Activated CD4-positive, alpha-beta T cell treated with anti-CD3 and anti-CD28 coated beads, Interleukin-2, amount 50 U/mL, for 24 hours (primary cell): ENCODE measurements at regions not wholly inside any gene's neighbourhood (a gene's known extent, or its start where the extent isn't known, plus 50 kb on each side); places are given as distances from the start of the nearest gene placed in this dataset.

Experiments
- DNase-seq, 2 donors: peaks; one replicate each; pipeline ENCODE4 v3.0.0-alpha.2; 2020; ENCODE audit warnings: low read depth in 1 of 2, low spot score in 1 of 2

GRCh38 chr9:14467675-14468374 is 153.9 kb upstream of the NFIB start:
- DNase-seq, result no peak

GRCh38 chr9:14466828-14467227 is 152.9 kb upstream of the NFIB start:
- no peak for DNase-seq

GRCh38 chr9:14466429-14466818 is 152.5 kb upstream of the NFIB start:
- no peak for DNase-seq

- no peak for DNase-seq
Measured at GRCh38 chr9:14462950-14463349, 149.0 kb upstream of the NFIB start.

GRCh38 chr9:14455243-14455642 is 141.3 kb upstream of the NFIB start:
- DNase-seq, result no peak

GRCh38 chr9:14453286-14453685 is 139.3 kb upstream of the NFIB start:
- no peak for DNase-seq

DNA sequence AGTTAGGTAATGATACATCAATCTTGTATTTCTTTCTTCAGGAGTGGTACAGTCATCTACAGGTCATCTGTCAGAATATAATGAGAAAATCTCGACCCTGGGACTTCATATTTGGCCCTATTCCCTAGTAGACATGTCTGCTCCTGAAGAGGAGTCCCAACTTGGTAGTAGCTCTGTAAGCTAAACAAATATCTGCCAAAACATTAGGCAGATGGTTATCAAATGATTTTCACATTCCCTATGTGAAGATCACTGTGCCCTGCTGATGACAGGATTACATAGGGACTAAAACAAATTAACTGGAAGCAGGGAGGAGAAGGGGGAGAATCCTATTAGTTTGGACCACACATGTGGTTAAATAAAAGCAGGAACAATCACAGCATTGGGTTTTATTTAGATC is 138.6 kb upstream of the NFIB start:
- no peak for DNase-seq

GRCh38 chr9:14451949-14452348 is 138.0 kb upstream of the NFIB start:
- DNase-seq, result no peak

DNA sequence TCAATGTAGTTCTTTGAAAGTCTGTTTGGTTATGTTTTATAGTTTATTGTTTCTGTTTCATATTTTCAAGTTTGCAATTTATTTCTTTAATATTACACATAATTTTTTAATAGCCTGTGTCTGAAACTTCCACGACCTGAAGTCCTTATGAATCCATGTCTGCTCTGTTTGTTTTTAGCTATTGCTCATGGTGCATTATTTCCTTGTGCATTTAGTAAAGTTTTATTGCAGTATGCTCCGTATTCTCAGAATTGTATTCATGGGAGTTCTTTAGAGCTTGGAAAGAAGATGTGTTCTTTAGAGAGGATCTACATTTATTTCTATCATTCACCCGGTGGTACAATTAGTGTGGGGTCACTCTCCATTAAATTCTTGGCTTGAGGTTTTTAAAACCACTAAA is 133.2 kb upstream of the NFIB start:
- no peak for DNase-seq

- no peak for DNase-seq
Measured at GRCh38 chr9:14445946-14446345, 132.0 kb upstream of the NFIB start.

DNA sequence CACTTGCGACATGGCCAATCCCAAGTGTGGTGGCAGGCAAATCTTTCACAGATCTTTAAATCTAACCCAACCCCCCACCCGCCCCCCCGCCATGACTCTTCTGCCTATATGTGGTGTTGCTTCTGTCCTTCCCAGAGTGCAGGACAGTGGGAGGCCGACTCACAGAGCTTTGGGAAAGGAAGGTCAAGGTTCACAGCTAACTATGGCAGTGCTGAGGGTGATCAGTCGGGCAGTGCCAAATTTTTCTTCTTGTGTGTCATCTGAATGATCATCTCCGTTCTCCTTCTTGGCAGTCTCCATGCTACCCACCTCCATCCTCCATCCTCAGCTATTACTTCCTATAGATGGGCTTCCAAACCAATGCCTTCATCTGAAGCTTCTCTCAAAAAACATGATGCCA is 129.0 kb upstream of the NFIB start:
- no peak for DNase-seq

DNA sequence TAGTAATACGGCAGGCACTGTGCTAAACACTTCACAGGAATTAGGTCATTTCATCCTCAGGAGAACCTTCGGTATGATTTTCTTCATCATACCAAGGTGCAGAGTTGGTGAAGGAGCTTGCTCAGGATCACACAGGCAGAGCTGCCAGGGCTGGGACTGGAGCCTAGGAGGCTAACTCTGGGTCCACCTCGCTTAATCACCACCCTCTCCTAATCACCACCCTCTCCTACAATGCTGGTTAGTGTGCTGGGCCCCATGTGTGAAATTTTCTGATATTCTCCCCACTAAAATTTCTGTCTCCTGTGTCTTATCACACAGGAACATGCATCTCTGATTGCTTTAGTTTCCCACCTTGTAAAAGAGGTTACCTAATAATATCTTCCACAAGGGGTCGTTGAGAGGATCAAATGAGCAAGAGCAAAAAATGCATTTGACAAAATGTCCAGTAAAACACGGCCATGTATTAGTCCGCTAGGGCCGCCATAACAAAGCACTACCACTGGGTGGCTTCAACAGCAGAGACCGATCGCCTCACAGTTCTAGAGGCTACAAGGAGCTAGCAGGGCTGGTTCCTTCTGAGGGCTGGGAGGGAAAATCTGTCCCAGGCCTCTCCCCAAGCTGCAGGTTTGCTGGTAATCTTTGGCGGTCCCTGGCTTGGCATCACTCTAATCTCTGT is 128.2 kb upstream of the NFIB start:
- DNase-seq, result no peak

DNA sequence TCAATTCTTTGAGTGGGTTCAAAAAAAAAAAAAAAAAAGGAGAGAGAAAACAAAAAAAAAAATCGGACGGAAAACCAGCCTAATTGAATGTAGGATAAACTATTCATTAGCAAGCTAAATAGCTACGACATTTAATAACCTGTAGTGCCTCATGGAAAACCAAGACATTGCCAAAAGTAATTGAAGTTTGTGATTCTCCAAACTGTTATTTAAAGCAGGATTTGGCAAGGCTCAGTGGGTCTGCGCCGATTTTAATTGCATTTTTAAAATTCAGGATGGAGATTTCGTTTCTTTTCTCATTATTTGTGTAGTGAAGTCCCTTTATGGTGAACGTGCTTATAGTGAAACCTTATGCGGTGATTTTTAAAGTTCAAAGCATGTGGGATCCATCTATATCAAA is 127.2 kb upstream of the NFIB start:
- DNase-seq, result no peak

GRCh38 chr9:14440062-14440461 is 126.1 kb upstream of the NFIB start:
- no peak for DNase-seq

DNA sequence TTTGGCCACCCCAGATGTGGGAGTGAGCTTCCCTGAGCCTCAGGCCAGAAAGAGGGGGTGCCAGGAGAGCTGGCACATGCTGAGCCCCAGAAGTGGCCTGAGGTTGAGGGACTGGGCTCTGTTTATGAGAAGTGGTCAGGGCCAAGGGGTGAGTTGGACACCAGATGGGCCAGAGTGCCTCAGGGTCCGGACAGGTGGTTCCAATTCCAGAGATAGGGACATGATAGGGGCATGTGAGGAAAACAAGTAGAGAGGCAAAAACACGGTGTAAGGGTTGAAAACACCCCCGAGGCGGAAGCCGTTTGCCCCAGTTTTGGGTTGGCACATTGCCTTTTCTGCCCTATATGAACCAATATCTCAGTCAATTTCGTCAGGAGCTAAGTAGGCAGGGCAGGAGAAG is 125.6 kb upstream of the NFIB start:
- no peak for DNase-seq

DNA sequence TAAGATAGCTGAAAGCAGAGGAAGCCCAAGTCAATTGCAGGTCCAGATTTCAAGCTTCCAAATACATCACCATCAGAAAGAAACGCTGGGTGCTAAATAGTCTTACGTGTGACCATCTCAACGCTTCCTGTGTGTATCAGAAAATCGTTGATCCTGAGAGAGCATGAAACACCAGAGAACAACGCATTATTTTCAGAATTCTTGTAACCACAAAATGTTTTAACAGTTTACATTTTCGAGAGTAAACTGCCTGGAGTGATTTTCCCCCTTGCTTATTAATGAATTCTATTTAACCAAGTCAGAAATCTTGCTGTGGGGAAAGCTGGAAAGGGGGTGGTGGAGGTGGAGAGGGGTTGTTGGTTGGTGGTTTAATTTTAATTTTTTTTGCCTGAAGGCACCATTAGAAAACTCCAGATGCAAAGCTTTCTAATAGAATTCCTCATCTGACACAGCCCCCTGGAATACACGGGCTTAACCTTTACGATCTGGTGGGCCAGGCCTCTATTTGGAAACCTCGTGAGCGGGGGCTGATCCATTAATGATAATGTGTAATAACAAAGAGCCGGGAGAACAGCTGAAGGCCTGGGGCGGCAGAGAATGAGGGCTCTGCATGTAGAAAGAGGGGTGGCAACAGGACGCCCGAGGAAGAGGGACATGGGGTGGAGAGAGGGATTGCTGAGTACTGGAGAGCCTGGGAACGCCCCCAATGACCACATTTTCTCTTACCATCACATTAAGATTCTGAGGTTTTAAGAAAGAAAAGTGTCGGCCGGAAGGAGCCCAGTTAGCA is 124.5 kb upstream of the NFIB start:
- DNase-seq, result no peak

DNA sequence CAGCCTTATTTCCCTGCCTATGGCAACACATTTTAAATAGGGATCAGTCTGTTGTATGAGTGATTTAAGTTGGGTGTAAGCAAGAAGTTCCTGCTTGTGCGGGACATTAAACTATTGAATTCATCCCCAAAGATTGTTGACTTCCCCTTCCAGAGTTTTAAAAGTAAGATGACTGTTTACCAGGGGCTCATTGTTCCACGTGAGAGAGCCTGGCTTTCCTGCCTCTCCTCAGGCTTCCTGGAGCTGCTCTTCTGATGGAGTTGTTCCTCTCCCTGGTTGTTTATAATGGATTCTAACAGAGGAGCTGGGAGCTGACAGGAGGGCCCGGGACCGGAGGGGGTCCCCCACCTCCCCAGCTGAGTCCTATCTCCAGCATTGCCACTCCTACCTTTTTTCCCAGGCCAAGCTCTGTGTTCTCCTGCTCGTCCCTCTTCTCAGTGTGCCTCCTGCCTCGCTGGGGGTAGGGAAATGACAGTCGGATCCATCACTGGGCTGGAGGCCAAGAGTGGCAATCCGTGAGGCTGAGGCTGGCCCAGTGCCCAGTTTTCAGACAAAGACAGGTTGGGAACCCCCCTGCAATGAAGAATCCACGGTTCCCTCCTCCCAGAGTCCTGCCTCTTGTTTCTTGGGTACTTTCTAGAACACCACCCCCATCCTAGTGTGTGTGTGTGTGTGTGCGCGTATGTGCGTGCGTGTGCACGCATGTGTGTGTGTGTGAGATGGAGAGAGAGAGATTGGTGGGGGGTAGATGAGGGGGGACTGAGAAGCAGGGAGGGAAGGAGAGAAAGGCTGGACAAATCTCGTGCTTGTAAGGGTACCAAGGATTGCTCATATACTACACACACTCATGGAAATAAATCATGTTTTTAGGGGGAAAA is 123.7 kb upstream of the NFIB start:
- DNase-seq, result no peak

DNA sequence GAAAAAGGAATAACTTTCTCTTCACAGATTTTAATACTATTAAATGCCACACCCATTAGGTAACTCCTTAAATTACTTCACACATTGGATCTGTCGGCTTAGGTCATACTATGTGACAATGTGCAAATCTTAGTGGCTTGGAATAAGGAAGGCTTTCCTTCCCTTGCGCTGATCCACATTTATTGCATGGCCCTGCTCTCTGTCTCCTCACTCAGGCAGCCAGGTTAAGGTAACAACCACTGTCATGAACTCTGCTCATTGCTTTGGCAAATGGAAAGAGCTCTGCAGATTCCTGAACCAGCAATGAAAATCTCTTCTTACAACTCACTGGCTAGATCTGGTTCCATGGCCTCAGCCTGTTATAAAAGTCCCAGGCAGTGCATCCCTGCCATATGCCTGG is 121.9 kb upstream of the NFIB start:
- DNase-seq, result no peak

- DNase-seq, result no peak
Measured at GRCh38 chr9:14434971-14435718, 121.2 kb upstream of the NFIB start.

- no peak for DNase-seq
Measured at GRCh38 chr9:14434158-14434504, 120.2 kb upstream of the NFIB start.
